IMR-90 (cell line): ENCODE measurements at regions not wholly inside any gene's neighbourhood (a gene's known extent, or its start where the extent isn't known, plus 50 kb on each side); places are given as distances from the start of the nearest gene placed in this dataset.

Experiments used
- ATAC-seq: fragments of 200-7000 bp; cut with Tn5 transposase; 2 replicates; pipeline ENCODE4 v1.9.1; 2020; ENCODE audit warnings: low read depth, mild to moderate bottlenecking, moderate library complexity
- BruUV-seq: library from RNA; stranded (reverse); fragments of 400-500 nt; replicated peaks from 2 replicates; lab custom pipeline; 2021; lab: Mats Ljungman, UMichigan
- CTCF ChIA-PET: fragments of 300-600 bp; formaldehyde crosslinking; extraction: SDS; loops from one replicate; lab custom pipeline; 2021; ENCODE audit warnings: antibody characterized with exemption; lab: Yijun Ruan, JAX
- POLR2A ChIA-PET: fragments of 300-600 bp; sonication (Branson Sonifier 250); formaldehyde crosslinking; loops from one replicate; lab custom pipeline; 2022; ENCODE audit warnings: antibody characterized with exemption; ENCODE audit not compliant: unreplicated experiment; lab: Charles Lee
- DNase-seq: peaks from one replicate; pipeline ENCODE4 v3.0.0; 2013
- H2AFZ ChIP-seq: replicated peaks from 2 replicates; pipeline ENCODE3; 2013; ENCODE audit warnings: low read length, mild to moderate bottlenecking; ENCODE audit not compliant: poor library complexity
- H2AK5ac ChIP-seq: 2 replicates; pipeline ENCODE4 v1.6.1; 2013; ENCODE audit warnings: low read depth, low read length, inconsistent platforms
- H2AK9ac ChIP-seq: replicated peaks from 2 replicates; pipeline ENCODE3; 2013; ENCODE audit warnings: mild to moderate bottlenecking, low read depth, low read length, moderate library complexity; ENCODE audit not compliant: poor library complexity
- H2BK120ac ChIP-seq: 2 replicates; pipeline ENCODE4 v1.6.1; 2013; ENCODE audit warnings: low read depth, low read length, inconsistent platforms
- H2BK15ac ChIP-seq: 3 replicates; pipeline ENCODE4 v1.6.1; 2013; ENCODE audit warnings: low read depth, low read length, inconsistent platforms
- H2BK20ac ChIP-seq: 2 replicates; pipeline ENCODE4 v1.6.1; 2013; ENCODE audit warnings: low read depth, mild to moderate bottlenecking, inconsistent platforms, low read length, moderate library complexity
- H2BK5ac ChIP-seq: 2 replicates; pipeline ENCODE4 v1.6.1; 2013; ENCODE audit warnings: mild to moderate bottlenecking, low read depth, low read length, inconsistent platforms; ENCODE audit not compliant: poor library complexity, severe bottlenecking
- H3K14ac ChIP-seq: replicated peaks from 2 replicates; pipeline ENCODE4 v1.6.1; 2013; ENCODE audit warnings: low read depth, low read length, inconsistent platforms
- H3K18ac ChIP-seq: 2 replicates; pipeline ENCODE4 v1.6.1; 2013; ENCODE audit warnings: low read depth, low read length, control low read depth
- H3K23ac ChIP-seq: 2 replicates; pipeline ENCODE4 v1.6.1; 2013; ENCODE audit warnings: low read depth, low read length, inconsistent platforms
- H3K27ac ChIP-seq: 2 replicates; pipeline ENCODE4 v1.5.1; 2013; ENCODE audit warnings: mild to moderate bottlenecking, control low read depth, low read length; ENCODE audit not compliant: insufficient read depth
- H3K27me3 ChIP-seq: 2 replicates; pipeline ENCODE4 v1.6.1; 2013; ENCODE audit warnings: low read length; ENCODE audit not compliant: control insufficient read depth, insufficient read depth
- H3K36me3 ChIP-seq: 2 replicates; pipeline ENCODE4 v1.6.1; 2013; ENCODE audit warnings: low read length, mixed read lengths; ENCODE audit not compliant: control insufficient read depth, insufficient read depth
- H3K4ac ChIP-seq: 2 replicates; pipeline ENCODE4 v1.6.1; 2013; ENCODE audit warnings: low read depth, low read length, inconsistent platforms
- H3K4me1 ChIP-seq: 2 replicates; pipeline ENCODE4 v1.6.1; 2013; ENCODE audit warnings: low read length, mixed read lengths; ENCODE audit not compliant: control insufficient read depth, insufficient read depth
- H3K4me2 ChIP-seq: 2 replicates; pipeline ENCODE4 v1.6.1; 2013; ENCODE audit warnings: low read depth, mild to moderate bottlenecking, control low read depth, low read length, moderate library complexity
- H3K4me3 ChIP-seq: 2 replicates; pipeline ENCODE4 v1.5.1; 2013; ENCODE audit warnings: low read depth, mild to moderate bottlenecking, control low read depth, low read length, moderate library complexity; ENCODE audit not compliant: insufficient read depth
- H3K56ac ChIP-seq: 2 replicates; pipeline ENCODE4 v1.6.1; 2013; ENCODE audit warnings: low read length, inconsistent platforms; ENCODE audit not compliant: insufficient read depth; ENCODE audit errors: extremely low read depth
- H3K79me1 ChIP-seq, 2 experiments: 2 replicates each; pipeline ENCODE4 v1.6.1; 2013; ENCODE audit warnings: low read length in 2 of 2, inconsistent platforms in 1 of 2, low read depth in 1 of 2
- H3K9ac ChIP-seq: 2 replicates; pipeline ENCODE4 v1.6.1; 2013; ENCODE audit warnings: low read depth, low read length, control low read depth
- H3K9me1 ChIP-seq: 2 replicates; pipeline ENCODE4 v1.6.1; 2013; ENCODE audit warnings: low read length, inconsistent platforms; ENCODE audit not compliant: insufficient read depth
- H3K9me3 ChIP-seq: 2 replicates; pipeline ENCODE4 v1.6.1; 2013; ENCODE audit warnings: low read length; ENCODE audit not compliant: control insufficient read depth, insufficient read depth
- H4K20me1 ChIP-seq: 2 replicates; pipeline ENCODE4 v1.6.1; 2013; ENCODE audit warnings: low read length, inconsistent platforms; ENCODE audit not compliant: insufficient read depth
- H4K5ac ChIP-seq: 2 replicates; pipeline ENCODE4 v1.6.1; 2013; ENCODE audit warnings: mild to moderate bottlenecking, low read depth, low read length, control low read depth
- H4K8ac ChIP-seq, 2 experiments: 2 replicates each; pipeline ENCODE4 v1.6.1; 2013; ENCODE audit warnings: low read depth in 2 of 2, low read length in 2 of 2, control low read depth in 1 of 2, inconsistent platforms in 1 of 2
- H4K91ac ChIP-seq: 2 replicates; pipeline ENCODE4 v1.6.1; 2013; ENCODE audit warnings: low read depth, low read length, inconsistent platforms; ENCODE audit not compliant: insufficient read depth
- CEBPB ChIP-seq: IDR thresholded peaks from 2 replicates; pipeline ENCODE4 v1.6.1; 2012; ENCODE audit warnings: low read depth, low read length, improper control_type of control experiment
- MAFK ChIP-seq: IDR thresholded peaks from 2 replicates; pipeline ENCODE4 v1.6.1; 2012; ENCODE audit warnings: low read depth, low read length, improper control_type of control experiment
- MAZ ChIP-seq: IDR thresholded peaks from 2 replicates; pipeline ENCODE4 v1.6.1; 2012; ENCODE audit warnings: low read depth, mild to moderate bottlenecking, low read length, improper control_type of control experiment, moderate library complexity, borderline replicate concordance
- NFE2L2 ChIP-seq: fragments of 150-350 bp; IDR thresholded peaks from 2 replicates; pipeline ENCODE4 v1.6.1; 2016; ENCODE audit warnings: low read depth, mild to moderate bottlenecking, low read length
- RAD21 ChIP-seq: IDR thresholded peaks from 2 replicates; pipeline ENCODE4 v1.6.1; 2012; ENCODE audit warnings: low read length, improper control_type of control experiment
- RCOR1 ChIP-seq: IDR thresholded peaks from 2 replicates; pipeline ENCODE4 v1.6.1; 2012; ENCODE audit warnings: mild to moderate bottlenecking, low read length, improper control_type of control experiment; ENCODE audit not compliant: insufficient replicate concordance
- SMC3 ChIP-seq: fragments of 150-350 bp; IDR thresholded peaks from 2 replicates; pipeline ENCODE4 v1.6.1; 2016; ENCODE audit warnings: low read depth, mild to moderate bottlenecking, antibody characterized with exemption, low read length, moderate library complexity
- WGBS, 2 experiments: methylation state at CpG; one replicate each; pipeline versions ENCODE4 v1.1.5 to v1.1.7; 2013; ENCODE audit warnings: missing lambda C conversion rate in 2 of 2; ENCODE audit not compliant: insufficient read length in 1 of 2; ENCODE audit errors: extremely low coverage in 2 of 2; 5-methylcytosine and 5-hydroxymethylcytosine counted together
- dilution Hi-C: fragments of 300-500 bp; cut with HindIII; formaldehyde crosslinking; loops from one replicate; pipeline ENCODE4 v1.14.3; 2018; ENCODE audit warnings: low sequenced_read_pairs; ENCODE audit not compliant: unreplicated experiment
- in situ Hi-C: fragments of 300-500 bp; cut with MboI; formaldehyde crosslinking; loops from 3 replicates; pipeline ENCODE4 v1.14.3; 2019; ENCODE audit warnings: low sequenced_read_pairs, inconsistent platforms, mixed read lengths
- intact Hi-C: fragments of 100-400 bp; cut with micrococcal nuclease; formaldehyde crosslinking; loops from 2 replicates; pipeline ENCODE4 v1.10.0; 2022
- TF ChIP-seq, protein P1 (sequence below): conservative IDR thresholded peaks from 2 replicates; pipeline ENCODE4 v1.5.1; 2012; ENCODE audit warnings: mild to moderate bottlenecking, low read depth, low read length, improper control_type of control experiment

DNA sequence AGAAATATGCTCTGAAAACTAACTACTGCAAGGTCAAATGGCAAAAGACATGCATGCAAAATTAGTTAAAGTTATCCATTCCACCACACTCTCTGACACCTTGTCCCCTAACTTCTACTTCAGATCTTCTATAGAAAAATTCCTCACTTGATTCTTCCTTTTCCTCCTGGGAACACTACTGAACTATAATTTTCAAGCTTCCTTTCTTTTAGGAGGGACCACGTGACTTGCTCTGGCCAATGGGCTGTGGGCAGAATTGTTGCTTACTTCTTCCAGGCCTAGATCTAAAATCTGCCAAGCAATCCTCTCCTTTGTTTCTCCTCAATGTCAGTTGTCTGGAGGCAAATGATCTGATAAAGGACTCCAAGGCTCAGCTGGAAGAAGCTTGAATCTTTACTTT, 441.0 kb downstream of the CDK5RAP2 start:
- DNase-seq (no peak), ATAC-seq (no peak)
- Histone ChIP-seq H3K14ac (no peak overlapping the region), H2AK9ac (no peak overlapping the region), H2BK20ac (no peak overlapping the region), H4K8ac (no peak overlapping the region), H2AK5ac (no peak overlapping the region), H3K23ac (no peak overlapping the region), H3K9me1 (no peaks in the 10 kb centered on the region), H3K9ac (no peak overlapping the region), H3K79me1 (no peaks in the 10 kb centered on the region), H4K20me1 (no peaks in the 10 kb centered on the region), H3K4ac (no peak overlapping the region), H3K4me3 (no peak overlapping the region), H4K91ac (no peak overlapping the region), H3K4me1 (no peaks in the 10 kb centered on the region), H2BK120ac (no peak overlapping the region), H2AFZ (no peak overlapping the region), H3K27me3 (no peaks in the 10 kb centered on the region), H2BK15ac (no peak overlapping the region), H3K4me2 (no peak overlapping the region), H2BK5ac (no peak overlapping the region), H3K27ac (no peak overlapping the region), H4K5ac (no peak overlapping the region), H3K18ac (no peak overlapping the region), H3K56ac (no peak overlapping the region), H3K36me3 (no peaks in the 10 kb centered on the region), H3K9me3 (no peaks in the 10 kb centered on the region)
- BruUV-seq, result no TSS peak
- ChIA-PET CTCF (no interaction called here), POLR2A (no interaction called here)
- dilution Hi-C loops (no loop called here), in situ Hi-C loops (no loop called here), intact Hi-C loops (no loop called here)
- 20% methylated on average over 1 of the region's 1 CpG; no CpG with 5 or more reads in 1 of the 2 experiments for WGBS, 2 experiments
- TF ChIP-seq MAZ (no peak), SMC3 (no peak), RAD21 (no peak), RCOR1 (no peak), MAFK (no peak), CEBPB (no peak), NFE2L2 (no peak)
- TF ChIP-seq, protein P1, sequence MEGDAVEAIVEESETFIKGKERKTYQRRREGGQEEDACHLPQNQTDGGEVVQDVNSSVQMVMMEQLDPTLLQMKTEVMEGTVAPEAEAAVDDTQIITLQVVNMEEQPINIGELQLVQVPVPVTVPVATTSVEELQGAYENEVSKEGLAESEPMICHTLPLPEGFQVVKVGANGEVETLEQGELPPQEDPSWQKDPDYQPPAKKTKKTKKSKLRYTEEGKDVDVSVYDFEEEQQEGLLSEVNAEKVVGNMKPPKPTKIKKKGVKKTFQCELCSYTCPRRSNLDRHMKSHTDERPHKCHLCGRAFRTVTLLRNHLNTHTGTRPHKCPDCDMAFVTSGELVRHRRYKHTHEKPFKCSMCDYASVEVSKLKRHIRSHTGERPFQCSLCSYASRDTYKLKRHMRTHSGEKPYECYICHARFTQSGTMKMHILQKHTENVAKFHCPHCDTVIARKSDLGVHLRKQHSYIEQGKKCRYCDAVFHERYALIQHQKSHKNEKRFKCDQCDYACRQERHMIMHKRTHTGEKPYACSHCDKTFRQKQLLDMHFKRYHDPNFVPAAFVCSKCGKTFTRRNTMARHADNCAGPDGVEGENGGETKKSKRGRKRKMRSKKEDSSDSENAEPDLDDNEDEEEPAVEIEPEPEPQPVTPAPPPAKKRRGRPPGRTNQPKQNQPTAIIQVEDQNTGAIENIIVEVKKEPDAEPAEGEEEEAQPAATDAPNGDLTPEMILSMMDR, result no peak
